ENCODE measurements at regions not wholly inside any gene's neighbourhood (a gene's known extent, or its start where the extent isn't known, plus 50 kb on each side); places are given as distances from the start of the nearest gene placed in this dataset.

DNA sequence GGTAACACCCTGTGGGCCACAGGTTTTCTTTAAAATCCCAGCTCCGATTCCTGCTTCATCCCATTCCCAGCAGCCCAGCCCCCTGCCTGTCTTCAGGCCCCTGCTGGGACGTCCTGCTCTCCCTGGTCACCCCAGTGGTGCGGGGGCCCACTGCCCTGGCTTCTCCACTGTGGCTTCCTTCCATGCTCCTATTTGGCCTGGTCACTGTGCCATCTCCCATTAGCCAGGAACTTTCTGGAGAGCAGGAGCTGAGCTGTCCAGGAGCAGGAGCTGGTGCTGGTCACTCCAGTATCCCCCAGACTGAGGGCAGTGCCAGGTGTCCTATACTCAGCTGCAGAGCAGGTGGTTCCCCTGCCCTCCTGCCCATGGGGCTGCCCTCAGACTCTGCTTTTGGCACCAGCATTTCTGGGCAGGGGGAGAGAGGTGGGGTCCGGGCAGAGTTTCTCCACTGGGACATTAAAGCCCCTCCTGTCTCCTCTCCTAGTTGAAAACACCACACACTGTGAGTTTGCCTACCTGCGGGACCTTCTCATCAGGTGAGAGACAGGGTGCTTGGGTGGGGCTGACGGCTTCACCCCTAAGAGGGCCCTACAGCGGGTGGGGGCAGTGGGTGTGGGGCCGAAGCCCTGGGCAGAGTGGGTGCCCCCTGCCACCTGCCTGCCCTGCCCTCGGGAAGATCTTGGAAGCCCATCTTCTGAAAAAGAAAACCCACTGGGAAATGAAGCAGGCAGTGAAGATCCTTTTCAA, 356.2 kb downstream of the SEC14L1 start:
- no peaks in the 10 kb centered on the region for H3K9me3 ChIP-seq (replicated peaks)
- H3K27me3 ChIP-seq: no peaks in the 10 kb centered on the region
- no peak for DNase-seq
- no peaks in the 10 kb centered on the region for H3K4me1 ChIP-seq
- H3K4me3 ChIP-seq: no peak overlapping the region
- no peak overlapping the region for H3K27ac ChIP-seq
- H3K36me3 ChIP-seq: peaks cover 66% of the 10 kb centered on the region

DNA sequence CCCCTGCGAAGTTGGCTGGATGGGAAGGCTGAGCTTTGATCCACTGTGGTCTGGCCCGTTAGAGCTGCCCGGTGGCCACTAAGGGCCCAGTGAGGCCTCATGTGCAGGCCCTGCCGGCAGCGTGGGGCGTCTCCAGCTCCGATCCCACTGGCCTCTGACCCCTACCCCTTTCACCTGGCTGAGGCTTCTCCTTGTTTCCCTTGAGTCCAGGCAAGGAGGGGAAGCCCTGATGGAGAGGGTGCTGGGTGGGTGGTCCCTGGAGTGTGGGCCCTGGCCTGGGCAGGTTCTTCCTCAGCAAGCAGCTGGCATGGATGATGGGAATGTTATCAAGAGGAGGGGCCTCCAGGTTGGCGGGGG, 356.8 kb downstream of the SEC14L1 start:
- no peak for DNase-seq
- Histone ChIP-seq H3K4me3 (no peak overlapping the region), H3K4me1 (no peaks in the 10 kb centered on the region), H3K27ac (no peak overlapping the region), H3K27me3 (no peaks in the 10 kb centered on the region), H3K9me3 (replicated peaks) (no peaks in the 10 kb centered on the region), H3K36me3 (peaks cover 61% of the 10 kb centered on the region)

DNA sequence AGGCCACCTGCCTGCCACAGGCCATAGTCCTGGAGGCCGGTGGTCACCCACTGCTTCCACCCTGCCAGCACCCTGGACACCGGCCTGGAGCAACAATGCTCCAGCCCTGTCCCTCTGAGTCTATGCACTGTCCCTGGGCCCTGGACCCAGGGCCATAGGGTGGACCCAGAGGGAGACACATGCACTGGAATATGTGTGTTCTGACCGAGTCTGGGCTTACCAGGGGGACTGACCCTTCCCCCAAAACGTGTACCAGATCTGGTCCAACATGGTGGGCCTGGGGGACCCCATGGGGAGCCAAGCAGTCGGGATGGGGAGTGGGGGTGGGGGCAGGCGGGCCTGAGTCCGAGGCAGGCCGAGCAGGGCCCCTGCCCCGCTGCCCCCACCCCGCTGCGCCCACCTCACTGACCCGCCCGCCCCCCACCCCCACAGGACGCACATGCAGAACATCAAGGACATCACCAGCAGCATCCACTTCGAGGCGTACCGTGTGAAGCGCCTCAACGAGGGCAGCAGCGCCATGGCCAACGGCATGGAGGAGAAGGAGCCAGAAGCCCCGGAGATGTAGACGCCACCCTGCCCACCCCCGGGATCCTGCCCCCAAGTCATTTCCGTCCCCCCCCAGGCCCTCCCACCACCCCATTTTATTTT, 357.4 kb downstream of the SEC14L1 start:
- H3K27ac ChIP-seq: no peak overlapping the region
- no peak overlapping the region for H3K4me3 ChIP-seq
- no peaks in the 10 kb centered on the region for H3K9me3 ChIP-seq (replicated peaks)
- DNase-seq: no peak
- no peaks in the 10 kb centered on the region for H3K27me3 ChIP-seq
- peaks cover 54% of the 10 kb centered on the region for H3K36me3 ChIP-seq
- H3K4me1 ChIP-seq: no peaks in the 10 kb centered on the region

DNA sequence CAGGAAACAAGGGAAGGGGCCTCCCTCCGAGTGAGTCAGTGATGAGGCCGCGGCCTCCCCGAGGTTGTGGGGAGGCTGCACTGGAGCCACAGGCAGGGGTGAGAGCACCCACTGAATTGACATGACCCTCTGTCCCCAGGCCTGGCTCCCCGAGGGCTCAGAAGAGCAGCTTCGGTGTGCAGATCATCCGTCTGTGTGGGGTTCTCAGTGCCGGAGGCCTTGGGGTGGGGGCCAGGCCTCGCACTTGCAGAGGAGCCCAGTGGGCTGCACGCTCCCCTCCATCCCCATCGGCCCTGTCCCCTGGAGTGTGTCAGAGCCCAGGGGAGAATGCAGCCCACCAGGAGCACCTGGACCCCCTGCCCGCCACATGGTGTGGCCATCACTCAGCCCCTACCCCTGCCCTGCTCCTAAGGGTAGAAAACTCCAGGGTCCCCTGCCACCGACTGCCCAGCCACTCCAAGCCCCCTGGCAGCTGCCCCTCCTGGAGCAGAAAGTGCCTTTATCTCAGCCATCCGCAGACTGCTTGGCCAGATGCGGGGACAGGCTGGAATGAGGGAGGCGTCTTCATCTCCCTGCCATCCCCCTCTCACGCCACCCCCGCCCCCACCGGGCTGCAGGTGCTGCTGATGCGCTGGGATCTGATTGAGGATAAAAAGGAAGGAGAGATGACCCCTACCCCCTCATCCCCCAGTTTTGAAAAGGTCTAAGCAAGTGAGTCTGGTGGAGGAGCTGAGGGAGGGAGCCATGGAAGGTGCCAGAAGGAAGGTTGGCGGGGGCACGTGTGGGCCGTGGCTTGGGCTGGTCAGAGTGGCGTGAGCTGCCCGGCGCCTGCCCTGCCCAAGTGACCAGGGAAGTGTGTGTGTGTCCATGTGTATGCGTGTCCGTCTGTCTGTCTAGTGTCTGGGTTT, 358.3 kb downstream of the SEC14L1 start:
- no peak overlapping the region for H3K4me3 ChIP-seq
- peaks cover 49% of the 10 kb centered on the region for H3K36me3 ChIP-seq
- H3K27me3 ChIP-seq: no peaks in the 10 kb centered on the region
- H3K4me1 ChIP-seq: no peaks in the 10 kb centered on the region
- no peak overlapping the region for H3K27ac ChIP-seq
- H3K9me3 ChIP-seq (replicated peaks): no peaks in the 10 kb centered on the region
- DNase-seq: no peak

DNA sequence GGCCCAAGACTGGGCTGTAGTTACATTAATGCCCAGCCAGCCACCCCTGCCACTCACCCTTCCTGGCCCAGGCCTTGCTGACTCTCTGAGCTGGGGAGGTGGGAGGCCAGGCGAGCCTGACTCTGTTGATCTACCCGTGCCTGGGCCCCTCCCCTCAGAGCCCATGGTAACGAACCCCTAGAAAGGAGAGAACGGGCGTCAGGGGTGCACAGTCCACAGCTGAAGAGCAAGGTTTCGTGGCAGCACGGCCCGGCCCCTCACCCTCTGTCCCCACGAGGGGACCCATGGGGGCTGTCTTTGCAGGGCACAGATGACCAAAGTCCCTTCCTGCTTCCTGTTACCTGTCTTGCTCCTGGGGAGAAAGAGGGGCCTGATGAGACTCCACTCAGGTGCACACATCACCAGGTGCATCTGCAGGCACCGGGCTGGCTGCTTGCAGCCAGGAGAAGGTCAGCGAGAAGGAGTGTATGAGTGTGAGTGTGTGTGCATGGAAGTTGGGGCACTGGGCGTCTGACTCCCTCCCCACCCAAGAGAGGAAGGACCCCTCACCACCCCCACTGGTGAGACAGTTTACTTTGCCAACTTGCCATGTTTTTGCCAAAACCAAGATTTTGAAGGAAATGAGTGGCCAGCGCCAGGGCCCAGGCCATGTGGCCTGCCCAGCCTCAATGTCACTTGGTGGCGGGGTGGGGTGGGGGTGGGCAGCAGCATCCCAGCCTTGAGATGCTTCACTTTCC, 359.1 kb downstream of the SEC14L1 start:
- Histone ChIP-seq H3K4me3 (no peak overlapping the region), H3K36me3 (peaks cover 41% of the 10 kb centered on the region), H3K27me3 (no peaks in the 10 kb centered on the region), H3K4me1 (no peaks in the 10 kb centered on the region), H3K9me3 (replicated peaks) (no peaks in the 10 kb centered on the region), H3K27ac (no peak overlapping the region)
- no peak for DNase-seq

DNA sequence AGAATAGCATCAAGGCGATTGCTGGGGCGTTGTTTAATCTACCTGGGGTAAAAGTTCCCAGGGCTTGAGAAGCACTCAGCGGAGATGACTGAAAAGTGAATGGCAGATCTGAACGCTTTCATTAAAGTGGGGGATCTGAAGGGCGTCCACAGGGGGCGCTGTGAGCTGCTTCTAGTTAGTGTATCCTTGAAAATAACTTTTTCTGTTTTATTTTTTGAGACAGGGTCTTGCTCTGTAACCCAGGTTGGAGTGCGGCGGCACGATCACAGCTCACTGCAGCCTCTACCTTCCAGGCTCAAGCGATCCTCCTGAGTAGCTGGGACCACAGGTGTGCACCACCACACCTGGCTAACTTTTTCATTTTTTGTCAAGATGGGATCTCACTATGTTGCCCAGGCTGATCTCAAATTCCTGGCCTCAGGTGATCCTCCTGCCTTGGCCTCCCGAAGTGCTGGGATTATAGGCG, 360.4 kb downstream of the SEC14L1 start:
- no peaks in the 10 kb centered on the region for H3K4me1 ChIP-seq
- H3K27ac ChIP-seq: no peak overlapping the region
- no peaks in the 10 kb centered on the region for H3K27me3 ChIP-seq

DNA sequence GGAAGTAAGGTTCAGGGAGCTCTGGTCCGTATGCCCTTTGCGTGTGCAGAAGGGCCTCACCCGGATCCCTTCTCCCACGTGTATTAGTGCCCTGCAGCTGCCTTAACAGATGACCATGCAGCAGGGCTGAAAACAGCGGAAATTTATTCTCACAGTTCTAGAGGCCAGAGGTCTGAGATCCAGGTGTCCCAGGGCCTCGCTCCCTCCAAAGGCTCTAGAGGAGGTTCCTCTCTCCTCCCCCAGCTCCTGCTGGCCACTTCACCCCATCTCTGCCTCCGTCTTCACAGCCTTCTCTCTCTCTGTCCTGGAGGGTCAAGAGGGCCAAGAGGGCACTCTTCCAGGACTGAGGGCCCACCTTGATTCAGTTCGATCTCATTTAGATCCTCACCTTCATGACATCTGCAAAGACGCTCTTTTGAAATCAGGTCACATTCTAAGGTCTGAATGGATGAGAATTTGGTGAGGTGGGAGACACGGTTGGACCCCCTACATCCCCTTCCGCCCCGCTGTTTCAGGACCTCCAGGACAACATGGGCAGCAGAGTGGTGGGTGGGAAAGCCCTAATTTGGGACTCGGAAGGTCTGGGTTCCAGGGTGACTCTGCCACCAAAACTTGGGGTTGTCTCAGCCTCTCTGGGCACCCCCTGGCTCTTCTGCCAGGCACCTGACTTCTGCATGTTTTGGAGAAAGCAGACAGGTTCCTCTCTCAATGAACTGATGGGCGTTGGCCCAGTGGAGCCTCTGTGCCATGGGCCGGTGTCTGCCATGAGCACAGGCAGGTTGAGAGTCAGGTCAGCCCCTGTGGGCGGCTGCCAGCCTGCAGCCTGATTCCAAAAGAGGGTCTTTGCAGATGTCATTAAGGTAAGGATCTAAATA, 361.2 kb downstream of the SEC14L1 start:
- DNase-seq: no peak
- no peaks in the 10 kb centered on the region for H3K27me3 ChIP-seq
- H3K27ac ChIP-seq: no peak overlapping the region
- H3K9me3 ChIP-seq (replicated peaks): no peaks in the 10 kb centered on the region
- H3K4me1 ChIP-seq: no peaks in the 10 kb centered on the region
- H3K4me3 ChIP-seq: no peak overlapping the region
- peaks cover 24% of the 10 kb centered on the region for H3K36me3 ChIP-seq

More for the DNA sequence above, 360.4 kb downstream of the SEC14L1 start:
- Histone ChIP-seq H3K36me3 (peaks cover 33% of the 10 kb centered on the region), H3K4me3 (no peak overlapping the region), H3K9me3 (replicated peaks) (no peaks in the 10 kb centered on the region)
- DNase-seq: peak in 1 of 2 experiments; percentile 59

DNA sequence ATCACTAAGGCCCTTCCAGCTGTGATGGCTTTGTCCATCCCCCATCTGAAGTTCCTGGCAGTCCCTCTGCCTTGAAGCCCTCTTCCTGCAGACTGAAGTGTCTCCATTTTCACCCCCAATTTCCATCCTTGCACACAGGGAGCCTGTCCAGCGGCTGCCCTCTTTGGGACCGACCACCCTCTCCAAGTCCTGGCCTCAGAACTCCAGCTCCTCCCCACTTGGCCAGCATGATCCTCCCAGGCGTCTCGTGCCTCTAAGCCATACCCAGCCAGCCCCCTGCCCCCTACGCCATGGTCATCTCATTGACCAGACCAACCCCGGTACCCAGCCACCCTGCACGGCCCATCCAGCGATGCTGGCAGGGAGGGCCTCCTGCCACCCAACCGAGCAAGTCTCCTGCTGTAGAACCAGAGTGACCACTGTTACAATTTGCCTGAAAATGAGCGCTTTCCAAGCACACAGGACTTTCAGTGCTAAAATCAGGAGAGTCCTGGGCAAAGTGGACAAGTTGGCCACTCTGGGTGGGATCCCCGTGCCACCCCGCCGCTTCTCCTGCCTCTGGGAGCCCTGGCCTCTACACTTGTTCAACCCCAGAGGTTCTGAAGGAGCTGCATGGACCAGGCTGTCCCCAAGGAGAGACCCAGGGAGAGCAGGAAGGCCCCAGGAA, 362.0 kb downstream of the SEC14L1 start:
- H3K4me1 ChIP-seq: no peaks in the 10 kb centered on the region
- no peak for DNase-seq
- H3K4me3 ChIP-seq: no peak overlapping the region
- H3K27ac ChIP-seq: no peak overlapping the region
- H3K27me3 ChIP-seq: no peaks in the 10 kb centered on the region
- no peaks in the 10 kb centered on the region for H3K9me3 ChIP-seq (replicated peaks)
- peaks cover 20% of the 10 kb centered on the region for H3K36me3 ChIP-seq

DNA sequence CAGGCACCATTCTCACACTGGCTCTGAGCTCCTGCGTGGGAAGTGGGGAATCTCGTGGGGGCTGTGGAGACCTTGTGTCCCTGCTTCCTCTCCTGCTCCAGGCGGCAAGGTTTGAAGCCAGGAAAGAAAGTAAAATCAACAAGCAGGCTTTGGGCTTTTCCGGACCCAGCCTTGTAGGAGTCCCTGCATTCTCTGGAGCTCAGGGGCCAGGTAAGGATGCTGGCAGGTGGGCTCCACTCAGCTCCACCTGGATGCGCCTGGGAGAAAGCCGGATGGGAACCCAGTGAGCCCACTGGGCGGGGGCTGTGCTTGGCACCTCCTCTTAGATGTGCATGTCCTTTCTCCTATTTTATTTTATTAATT, 362.5 kb downstream of the SEC14L1 start:
- Histone ChIP-seq H3K27me3 (no peaks in the 10 kb centered on the region), H3K9me3 (replicated peaks) (no peaks in the 10 kb centered on the region), H3K4me1 (no peaks in the 10 kb centered on the region), H3K36me3 (peaks cover 20% of the 10 kb centered on the region), H3K4me3 (no peak overlapping the region), H3K27ac (no peak overlapping the region)
- no peak for DNase-seq

DNA sequence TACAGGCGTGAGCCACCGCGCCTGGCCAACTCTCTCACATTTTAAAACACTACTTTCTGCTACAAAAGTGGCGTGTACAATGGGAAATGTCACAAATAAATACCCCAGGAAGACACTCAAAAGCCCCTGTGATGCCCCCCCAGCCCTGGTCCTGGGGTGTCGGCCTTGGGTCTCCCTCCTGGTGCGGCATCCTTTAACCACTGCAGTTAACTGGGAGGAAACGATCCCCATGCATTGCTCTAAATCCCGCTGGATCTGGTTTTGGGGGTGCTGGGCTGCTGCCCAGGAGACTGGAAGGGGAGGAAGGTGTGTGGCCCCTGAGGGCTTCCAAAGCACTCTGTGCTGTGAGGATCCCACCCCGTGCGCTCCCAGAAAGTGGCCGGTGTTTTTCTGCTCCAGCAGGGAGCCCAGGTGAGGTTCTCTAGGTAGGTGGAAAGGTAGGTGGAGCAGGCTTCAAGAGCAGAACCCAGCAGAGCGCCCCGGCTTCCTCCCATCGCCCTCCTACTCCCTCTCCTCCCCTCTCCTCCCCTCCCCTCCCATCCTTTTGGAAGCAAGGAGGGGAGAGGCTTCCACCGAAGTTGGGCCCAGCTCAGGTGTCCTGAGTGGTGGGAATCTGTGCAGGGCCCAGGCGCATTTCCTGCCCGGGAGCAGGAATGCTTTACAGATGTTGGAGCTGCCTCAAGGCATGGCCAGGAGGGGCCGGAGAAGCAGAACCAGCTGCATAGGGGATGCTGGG, 363.3 kb downstream of the SEC14L1 start:
- Histone ChIP-seq H3K4me3 (no peak overlapping the region), H3K36me3 (peaks cover 16% of the 10 kb centered on the region), H3K9me3 (replicated peaks) (no peaks in the 10 kb centered on the region), H3K27ac (no peak overlapping the region), H3K4me1 (no peaks in the 10 kb centered on the region), H3K27me3 (no peaks in the 10 kb centered on the region)
- no peak for DNase-seq

DNA sequence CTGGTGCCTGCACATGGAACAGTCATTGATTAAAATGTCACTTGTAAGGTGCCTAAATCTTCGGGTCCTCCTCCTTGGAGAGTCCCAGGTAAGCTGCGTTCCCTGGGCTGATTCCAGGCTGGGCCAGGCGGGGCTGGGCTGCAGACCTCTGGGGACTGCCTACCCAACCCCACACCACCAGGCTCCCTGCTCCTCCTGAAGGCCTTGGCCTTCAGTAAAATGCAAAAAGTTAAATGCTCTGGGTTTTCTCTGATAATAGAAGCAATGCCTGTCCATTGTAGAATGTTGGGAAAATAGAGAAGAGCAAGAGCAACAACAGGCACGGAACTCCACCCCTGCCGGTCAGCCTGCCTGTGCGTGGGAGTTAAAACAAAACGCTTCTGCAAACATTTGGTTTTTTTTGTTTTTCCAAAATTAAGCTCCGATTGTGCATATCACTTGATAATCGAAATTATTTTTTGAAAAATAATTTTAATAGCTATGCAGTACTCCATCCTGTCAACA, 363.9 kb downstream of the SEC14L1 start:
- Histone ChIP-seq H3K9me3 (replicated peaks) (no peaks in the 10 kb centered on the region), H3K4me1 (no peaks in the 10 kb centered on the region), H3K4me3 (no peak overlapping the region), H3K36me3 (peaks cover 12% of the 10 kb centered on the region), H3K27me3 (no peaks in the 10 kb centered on the region), H3K27ac (no peak overlapping the region)
- DNase-seq: no peak

DNA sequence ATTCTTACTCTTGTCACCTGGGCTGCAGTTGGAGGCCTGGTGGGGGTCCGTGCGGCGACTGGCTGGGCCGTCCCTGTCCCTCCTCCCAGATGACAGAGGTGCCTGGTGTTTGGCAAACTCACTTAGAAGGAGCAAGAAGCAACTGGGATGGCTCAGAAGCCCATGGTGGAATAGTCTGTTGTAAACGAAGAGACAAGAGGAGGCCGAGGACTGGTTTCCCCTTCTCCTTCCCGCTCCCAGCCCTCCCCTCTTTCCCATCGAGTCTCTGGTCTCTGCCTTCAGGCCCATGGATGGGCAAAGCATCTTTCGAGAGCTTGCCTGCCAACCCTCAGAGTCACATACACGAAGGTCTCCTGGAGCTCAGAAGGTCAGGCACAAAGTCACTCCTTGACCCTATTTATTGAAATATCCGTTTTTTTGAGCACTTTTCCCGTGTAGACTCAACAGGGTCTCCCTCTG, 364.4 kb downstream of the SEC14L1 start:
- Histone ChIP-seq H3K27me3 (no peaks in the 10 kb centered on the region), H3K4me1 (no peaks in the 10 kb centered on the region), H3K4me3 (no peak overlapping the region), H3K27ac (no peak overlapping the region), H3K36me3 (peaks cover 9% of the 10 kb centered on the region), H3K9me3 (replicated peaks) (no peaks in the 10 kb centered on the region)
- no peak for DNase-seq
